IMR-90 (cell line): ENCODE measurements at regions not wholly inside any gene's neighbourhood (a gene's known extent, or its start where the extent isn't known, plus 50 kb on each side); places are given as distances from the start of the nearest gene placed in this dataset.

Experiments
- ATAC-seq: fragments of 200-7000 bp; cut with Tn5 transposase; 2 replicates; pipeline ENCODE4 v1.9.1; 2020; ENCODE audit warnings: low read depth, mild to moderate bottlenecking, moderate library complexity
- BruUV-seq: library from RNA; stranded (reverse); fragments of 400-500 nt; replicated peaks from 2 replicates; lab custom pipeline; 2021; lab: Mats Ljungman, UMichigan
- CTCF ChIA-PET: fragments of 300-600 bp; formaldehyde crosslinking; extraction: SDS; loops from one replicate; lab custom pipeline; 2021; ENCODE audit warnings: antibody characterized with exemption; lab: Yijun Ruan, JAX
- POLR2A ChIA-PET: fragments of 300-600 bp; sonication (Branson Sonifier 250); formaldehyde crosslinking; loops from one replicate; lab custom pipeline; 2022; ENCODE audit warnings: antibody characterized with exemption; ENCODE audit not compliant: unreplicated experiment; lab: Charles Lee
- DNase-seq: peaks from one replicate; pipeline ENCODE4 v3.0.0; 2013
- H2AFZ ChIP-seq: replicated peaks from 2 replicates; pipeline ENCODE3; 2013; ENCODE audit warnings: low read length, mild to moderate bottlenecking; ENCODE audit not compliant: poor library complexity
- H2AK5ac ChIP-seq: 2 replicates; pipeline ENCODE4 v1.6.1; 2013; ENCODE audit warnings: low read depth, low read length, inconsistent platforms
- H2AK9ac ChIP-seq: replicated peaks from 2 replicates; pipeline ENCODE3; 2013; ENCODE audit warnings: mild to moderate bottlenecking, low read depth, low read length, moderate library complexity; ENCODE audit not compliant: poor library complexity
- H2BK120ac ChIP-seq: 2 replicates; pipeline ENCODE4 v1.6.1; 2013; ENCODE audit warnings: low read depth, low read length, inconsistent platforms
- H2BK15ac ChIP-seq: 3 replicates; pipeline ENCODE4 v1.6.1; 2013; ENCODE audit warnings: low read depth, low read length, inconsistent platforms
- H2BK20ac ChIP-seq: 2 replicates; pipeline ENCODE4 v1.6.1; 2013; ENCODE audit warnings: low read depth, mild to moderate bottlenecking, inconsistent platforms, low read length, moderate library complexity
- H2BK5ac ChIP-seq: 2 replicates; pipeline ENCODE4 v1.6.1; 2013; ENCODE audit warnings: mild to moderate bottlenecking, low read depth, low read length, inconsistent platforms; ENCODE audit not compliant: poor library complexity, severe bottlenecking
- H3K14ac ChIP-seq: replicated peaks from 2 replicates; pipeline ENCODE4 v1.6.1; 2013; ENCODE audit warnings: low read depth, low read length, inconsistent platforms
- H3K18ac ChIP-seq: 2 replicates; pipeline ENCODE4 v1.6.1; 2013; ENCODE audit warnings: low read depth, low read length, control low read depth
- H3K23ac ChIP-seq: 2 replicates; pipeline ENCODE4 v1.6.1; 2013; ENCODE audit warnings: low read depth, low read length, inconsistent platforms
- H3K27ac ChIP-seq: 2 replicates; pipeline ENCODE4 v1.5.1; 2013; ENCODE audit warnings: mild to moderate bottlenecking, control low read depth, low read length; ENCODE audit not compliant: insufficient read depth
- H3K27me3 ChIP-seq: 2 replicates; pipeline ENCODE4 v1.6.1; 2013; ENCODE audit warnings: low read length; ENCODE audit not compliant: control insufficient read depth, insufficient read depth
- H3K36me3 ChIP-seq: 2 replicates; pipeline ENCODE4 v1.6.1; 2013; ENCODE audit warnings: low read length, mixed read lengths; ENCODE audit not compliant: control insufficient read depth, insufficient read depth
- H3K4ac ChIP-seq: 2 replicates; pipeline ENCODE4 v1.6.1; 2013; ENCODE audit warnings: low read depth, low read length, inconsistent platforms
- H3K4me1 ChIP-seq: 2 replicates; pipeline ENCODE4 v1.6.1; 2013; ENCODE audit warnings: low read length, mixed read lengths; ENCODE audit not compliant: control insufficient read depth, insufficient read depth
- H3K4me2 ChIP-seq: 2 replicates; pipeline ENCODE4 v1.6.1; 2013; ENCODE audit warnings: low read depth, mild to moderate bottlenecking, control low read depth, low read length, moderate library complexity
- H3K4me3 ChIP-seq: 2 replicates; pipeline ENCODE4 v1.5.1; 2013; ENCODE audit warnings: low read depth, mild to moderate bottlenecking, control low read depth, low read length, moderate library complexity; ENCODE audit not compliant: insufficient read depth
- H3K56ac ChIP-seq: 2 replicates; pipeline ENCODE4 v1.6.1; 2013; ENCODE audit warnings: low read length, inconsistent platforms; ENCODE audit not compliant: insufficient read depth; ENCODE audit errors: extremely low read depth
- H3K79me1 ChIP-seq, 2 experiments: 2 replicates each; pipeline ENCODE4 v1.6.1; 2013; ENCODE audit warnings: low read length in 2 of 2, inconsistent platforms in 1 of 2, low read depth in 1 of 2
- H3K9ac ChIP-seq: 2 replicates; pipeline ENCODE4 v1.6.1; 2013; ENCODE audit warnings: low read depth, low read length, control low read depth
- H3K9me1 ChIP-seq: 2 replicates; pipeline ENCODE4 v1.6.1; 2013; ENCODE audit warnings: low read length, inconsistent platforms; ENCODE audit not compliant: insufficient read depth
- H3K9me3 ChIP-seq: 2 replicates; pipeline ENCODE4 v1.6.1; 2013; ENCODE audit warnings: low read length; ENCODE audit not compliant: control insufficient read depth, insufficient read depth
- H4K20me1 ChIP-seq: 2 replicates; pipeline ENCODE4 v1.6.1; 2013; ENCODE audit warnings: low read length, inconsistent platforms; ENCODE audit not compliant: insufficient read depth
- H4K5ac ChIP-seq: 2 replicates; pipeline ENCODE4 v1.6.1; 2013; ENCODE audit warnings: mild to moderate bottlenecking, low read depth, low read length, control low read depth
- H4K8ac ChIP-seq, 2 experiments: 2 replicates each; pipeline ENCODE4 v1.6.1; 2013; ENCODE audit warnings: low read depth in 2 of 2, low read length in 2 of 2, control low read depth in 1 of 2, inconsistent platforms in 1 of 2
- H4K91ac ChIP-seq: 2 replicates; pipeline ENCODE4 v1.6.1; 2013; ENCODE audit warnings: low read depth, low read length, inconsistent platforms; ENCODE audit not compliant: insufficient read depth
- BHLHE40 ChIP-seq: fragments of 150-350 bp; IDR thresholded peaks from 2 replicates; pipeline ENCODE4 v1.6.1; 2016; ENCODE audit warnings: mild to moderate bottlenecking, low read depth, low read length
- CEBPB ChIP-seq: IDR thresholded peaks from 2 replicates; pipeline ENCODE4 v1.6.1; 2012; ENCODE audit warnings: low read depth, low read length, improper control_type of control experiment
- CHD1 ChIP-seq: IDR thresholded peaks from 2 replicates; pipeline ENCODE4 v1.6.1; 2012; ENCODE audit warnings: low read depth, low read length, improper control_type of control experiment
- ELK1 ChIP-seq: fragments of 150-350 bp; IDR thresholded peaks from 2 replicates; pipeline ENCODE4 v1.6.1; 2016; ENCODE audit warnings: low read depth, mild to moderate bottlenecking, low read length, moderate library complexity, borderline replicate concordance
- FOS ChIP-seq: fragments of 150-350 bp; IDR thresholded peaks from 2 replicates; pipeline ENCODE4 v1.6.1; 2016; ENCODE audit warnings: low read depth, low read length
- MAFK ChIP-seq: IDR thresholded peaks from 2 replicates; pipeline ENCODE4 v1.6.1; 2012; ENCODE audit warnings: low read depth, low read length, improper control_type of control experiment
- MAZ ChIP-seq: IDR thresholded peaks from 2 replicates; pipeline ENCODE4 v1.6.1; 2012; ENCODE audit warnings: low read depth, mild to moderate bottlenecking, low read length, improper control_type of control experiment, moderate library complexity, borderline replicate concordance
- MXI1 ChIP-seq: IDR thresholded peaks from 2 replicates; pipeline ENCODE4 v1.6.1; 2012; ENCODE audit warnings: low read depth, mild to moderate bottlenecking, low read length, moderate library complexity, borderline replicate concordance
- NFE2L2 ChIP-seq: fragments of 150-350 bp; IDR thresholded peaks from 2 replicates; pipeline ENCODE4 v1.6.1; 2016; ENCODE audit warnings: low read depth, mild to moderate bottlenecking, low read length
- POLR2A ChIP-seq: IDR thresholded peaks from 2 replicates; pipeline ENCODE4 v1.6.1; 2012; ENCODE audit warnings: mild to moderate bottlenecking, low read depth, low read length
- RAD21 ChIP-seq: IDR thresholded peaks from 2 replicates; pipeline ENCODE4 v1.6.1; 2012; ENCODE audit warnings: low read length, improper control_type of control experiment
- RCOR1 ChIP-seq: IDR thresholded peaks from 2 replicates; pipeline ENCODE4 v1.6.1; 2012; ENCODE audit warnings: mild to moderate bottlenecking, low read length, improper control_type of control experiment; ENCODE audit not compliant: insufficient replicate concordance
- RFX5 ChIP-seq: IDR thresholded peaks from 2 replicates; pipeline ENCODE4 v1.8.0; 2012; ENCODE audit warnings: low read depth, mild to moderate bottlenecking, low read length, moderate library complexity
- SMC3 ChIP-seq: fragments of 150-350 bp; IDR thresholded peaks from 2 replicates; pipeline ENCODE4 v1.6.1; 2016; ENCODE audit warnings: low read depth, mild to moderate bottlenecking, antibody characterized with exemption, low read length, moderate library complexity
- USF2 ChIP-seq: fragments of 150-350 bp; IDR thresholded peaks from 2 replicates; pipeline ENCODE4 v1.6.1; 2017; ENCODE audit warnings: mild to moderate bottlenecking, antibody characterized with exemption, low read length, low read depth
- dilution Hi-C: fragments of 300-500 bp; cut with HindIII; formaldehyde crosslinking; loops from one replicate; pipeline ENCODE4 v1.14.3; 2018; ENCODE audit warnings: low sequenced_read_pairs; ENCODE audit not compliant: unreplicated experiment
- in situ Hi-C: fragments of 300-500 bp; cut with MboI; formaldehyde crosslinking; loops from 3 replicates; pipeline ENCODE4 v1.14.3; 2019; ENCODE audit warnings: low sequenced_read_pairs, inconsistent platforms, mixed read lengths
- intact Hi-C: fragments of 100-400 bp; cut with micrococcal nuclease; formaldehyde crosslinking; loops from 2 replicates; pipeline ENCODE4 v1.10.0; 2022
- TF ChIP-seq, protein P1 (sequence below): conservative IDR thresholded peaks from 2 replicates; pipeline ENCODE4 v1.5.1; 2012; ENCODE audit warnings: mild to moderate bottlenecking, low read depth, low read length, improper control_type of control experiment

GRCh38 chr20:6622041-6622440 is 145.4 kb upstream of the BMP2 start:
- Histone ChIP-seq H2AK9ac (no peak overlapping the region), H4K91ac (no peak overlapping the region), H2BK5ac (no peak overlapping the region), H4K20me1 (no peaks in the 10 kb centered on the region), H3K36me3 (no peaks in the 10 kb centered on the region), H4K8ac (no peak overlapping the region), H3K18ac (no peak overlapping the region), H2BK20ac (no peak overlapping the region), H3K23ac (no peak overlapping the region), H3K79me1 (no peaks in the 10 kb centered on the region), H3K4ac (no peak overlapping the region), H3K14ac (no peak overlapping the region), H2AK5ac (no peak overlapping the region), H3K27me3 (no peaks in the 10 kb centered on the region; the same call in 1 of the 2 replicates), H3K9ac (no peak overlapping the region), H3K9me1 (no peaks in the 10 kb centered on the region), H4K5ac (no peak overlapping the region), H2AFZ (no peak overlapping the region), H3K9me3 (no peaks in the 10 kb centered on the region), H3K4me2 (no peak overlapping the region), H3K4me1 (no peaks in the 10 kb centered on the region), H2BK15ac (no peak overlapping the region), H3K27ac (no peak overlapping the region), H3K56ac (no peak overlapping the region), H3K4me3 (no peak overlapping the region), H2BK120ac (no peak overlapping the region)
- in situ Hi-C loops: no loop called here
- ChIA-PET CTCF (interaction anchor here (1.0 to 1.1 kb wide), 3 partner anchors 13 to 1237 kb away, joined by 3 to 4 read pairs (median 3); no protein-coding TSS in a partner anchor), POLR2A (no interaction called here)
- dilution Hi-C loops: no loop called here
- no TSS peak for BruUV-seq
- ATAC-seq: no peak
- no peak for TF ChIP-seq BHLHE40
- no peak for TF ChIP-seq MAZ
- no peak for TF ChIP-seq USF2
- TF ChIP-seq FOS: no peak
- TF ChIP-seq NFE2L2: no peak
- TF ChIP-seq CEBPB: no peak
- no peak for TF ChIP-seq RAD21
- TF ChIP-seq, protein P1, sequence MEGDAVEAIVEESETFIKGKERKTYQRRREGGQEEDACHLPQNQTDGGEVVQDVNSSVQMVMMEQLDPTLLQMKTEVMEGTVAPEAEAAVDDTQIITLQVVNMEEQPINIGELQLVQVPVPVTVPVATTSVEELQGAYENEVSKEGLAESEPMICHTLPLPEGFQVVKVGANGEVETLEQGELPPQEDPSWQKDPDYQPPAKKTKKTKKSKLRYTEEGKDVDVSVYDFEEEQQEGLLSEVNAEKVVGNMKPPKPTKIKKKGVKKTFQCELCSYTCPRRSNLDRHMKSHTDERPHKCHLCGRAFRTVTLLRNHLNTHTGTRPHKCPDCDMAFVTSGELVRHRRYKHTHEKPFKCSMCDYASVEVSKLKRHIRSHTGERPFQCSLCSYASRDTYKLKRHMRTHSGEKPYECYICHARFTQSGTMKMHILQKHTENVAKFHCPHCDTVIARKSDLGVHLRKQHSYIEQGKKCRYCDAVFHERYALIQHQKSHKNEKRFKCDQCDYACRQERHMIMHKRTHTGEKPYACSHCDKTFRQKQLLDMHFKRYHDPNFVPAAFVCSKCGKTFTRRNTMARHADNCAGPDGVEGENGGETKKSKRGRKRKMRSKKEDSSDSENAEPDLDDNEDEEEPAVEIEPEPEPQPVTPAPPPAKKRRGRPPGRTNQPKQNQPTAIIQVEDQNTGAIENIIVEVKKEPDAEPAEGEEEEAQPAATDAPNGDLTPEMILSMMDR: no peak
- no peak for TF ChIP-seq RCOR1
- no peak for TF ChIP-seq MAFK
- no peak for TF ChIP-seq ELK1
- no peak for TF ChIP-seq POLR2A
- no peak for TF ChIP-seq CHD1
- TF ChIP-seq MXI1: no peak
- TF ChIP-seq SMC3: no peak
- no peak for TF ChIP-seq RFX5
- intact Hi-C loops: no loop called here
- no peak for DNase-seq
